ENCODE measurements at regions not wholly inside any gene's neighbourhood (a gene's known extent, or its start where the extent isn't known, plus 50 kb on each side); places are given as distances from the start of the nearest gene placed in this dataset.

DNA sequence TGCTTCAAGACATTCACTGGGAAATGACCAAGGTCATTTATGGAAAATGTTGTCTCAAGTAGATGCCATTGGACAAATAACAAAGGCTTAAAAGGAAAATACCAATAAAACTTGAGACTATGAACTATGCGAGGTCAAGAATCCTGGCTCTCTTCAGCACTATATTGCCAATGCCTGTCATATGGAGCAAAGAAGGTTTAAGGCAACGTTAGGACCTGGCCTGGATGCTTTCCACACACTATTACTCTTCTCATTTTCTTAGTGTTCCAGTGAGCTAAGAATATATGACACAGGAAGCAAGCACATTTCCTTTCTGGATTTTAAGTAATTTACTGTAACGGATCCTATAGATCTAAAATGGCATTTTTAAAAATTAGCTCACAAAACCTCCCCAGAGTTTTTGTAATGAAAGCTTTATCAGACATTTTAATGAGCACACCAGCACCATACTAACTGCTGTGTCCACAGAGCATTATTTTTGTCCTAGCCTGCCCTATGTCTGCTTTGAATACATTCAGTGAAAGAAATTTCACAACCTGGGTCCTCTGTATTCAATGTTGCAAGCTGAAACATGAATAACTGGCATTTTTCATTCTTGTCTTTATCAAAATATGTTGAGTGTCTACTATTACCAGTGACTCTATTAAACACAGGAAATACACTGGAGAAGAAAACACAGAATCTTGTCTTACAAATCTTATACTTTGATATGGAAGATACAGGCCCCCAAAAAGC, 315.6 kb downstream of the CETN3 start:
- Histone ChIP-seq H2AK5ac (ENCODE audit: low read depth, low read length) (no peak overlapping the region), H3K9ac (ENCODE audit: low read depth, low read length) (no peak overlapping the region), H3K4me3 (ENCODE audit: insufficient read depth, low read depth, low read length) (no peak overlapping the region), H4K91ac (ENCODE audit: insufficient read depth, low read depth, low read length) (no peak overlapping the region), H3K9me3 (ENCODE audit: control insufficient read depth, insufficient read depth, low read length) (no peaks in the 10 kb centered on the region), H2BK120ac (ENCODE audit: low read depth, low read length) (no peak overlapping the region), H3K4me1 (ENCODE audit: control insufficient read depth, insufficient read depth, low read length) (no peaks in the 10 kb centered on the region), H2BK15ac (ENCODE audit: low read depth, low read length) (no peak overlapping the region), H4K8ac (ENCODE audit: low read depth in 2 of 2, low read length in 2 of 2) (no peak overlapping the region), H4K5ac (ENCODE audit: low read depth, low read length) (no peak overlapping the region), H3K27me3 (ENCODE audit: control insufficient read depth, insufficient read depth, low read length) (no peaks in the 10 kb centered on the region), H2BK20ac (ENCODE audit: low read depth, low read length) (no peak overlapping the region), H3K23ac (ENCODE audit: low read depth, low read length) (no peak overlapping the region), H3K9me1 (ENCODE audit: insufficient read depth, low read length) (no peaks in the 10 kb centered on the region), H4K20me1 (ENCODE audit: insufficient read depth, low read length) (no peaks in the 10 kb centered on the region), H3K14ac (replicated peaks; ENCODE audit: low read depth, low read length) (no peak overlapping the region), H2AK9ac (replicated peaks; ENCODE audit: low read depth, low read length, poor library complexity) (no peak overlapping the region), H3K56ac (ENCODE audit: extremely low read depth, insufficient read depth, low read length) (no peak overlapping the region), H2BK5ac (ENCODE audit: low read depth, low read length, poor library complexity, severe bottlenecking) (no peak overlapping the region), H3K36me3 (ENCODE audit: control insufficient read depth, insufficient read depth, low read length) (no peaks in the 10 kb centered on the region), H3K4me2 (ENCODE audit: low read depth, low read length) (no peak overlapping the region), H3K4ac (ENCODE audit: low read depth, low read length) (no peak overlapping the region), H3K27ac (ENCODE audit: insufficient read depth, low read length) (no peak overlapping the region), H3K18ac (ENCODE audit: low read depth, low read length) (no peak overlapping the region), H2AFZ (replicated peaks; ENCODE audit: low read length, poor library complexity) (no peak overlapping the region), H3K79me1 (ENCODE audit: low read depth in 1 of 2, low read length in 2 of 2) (no peaks in the 10 kb centered on the region)
- no peak for TF ChIP-seq RCOR1 (IDR thresholded peaks at IDR 0.05; ENCODE audit: insufficient replicate concordance, low read length)
- no peak for TF ChIP-seq FOS (IDR thresholded peaks at IDR 0.05; ENCODE audit: low read depth, low read length)
- TF ChIP-seq CHD1 (IDR thresholded peaks at IDR 0.05; ENCODE audit: low read depth, low read length), result no peak
- TF ChIP-seq RAD21 (IDR thresholded peaks at IDR 0.05; ENCODE audit: low read length), result no peak
- TF ChIP-seq MAZ (IDR thresholded peaks at IDR 0.05; ENCODE audit: borderline replicate concordance, low read depth, low read length), result no peak
- no peak for TF ChIP-seq POLR2A (IDR thresholded peaks at IDR 0.05; ENCODE audit: low read depth, low read length)
- intact Hi-C loops (cut with micrococcal nuclease), result no loop called here
- ChIA-PET POLR2A (ENCODE audit: unreplicated experiment) (no interaction called here), CTCF (no interaction called here)
- BruUV-seq (replicated peaks), result no TSS peak
- dilution Hi-C loops (cut with HindIII; ENCODE audit: low sequenced_read_pairs, unreplicated experiment), result no loop called here
- ATAC-seq (ENCODE audit: low read depth) (no peak), DNase-seq (no peak)
- WGBS, 2 experiments (ENCODE audit: extremely low coverage in 2 of 2, insufficient read length in 1 of 2), result no CpG with 5 or more reads among the region's 3 CpGs
- in situ Hi-C loops (cut with MboI; ENCODE audit: low sequenced_read_pairs), result no loop called here
